ENCODE measurements at regions not wholly inside any gene's neighbourhood (a gene's known extent, or its start where the extent isn't known, plus 50 kb on each side); places are given as distances from the start of the nearest gene placed in this dataset.

DNA sequence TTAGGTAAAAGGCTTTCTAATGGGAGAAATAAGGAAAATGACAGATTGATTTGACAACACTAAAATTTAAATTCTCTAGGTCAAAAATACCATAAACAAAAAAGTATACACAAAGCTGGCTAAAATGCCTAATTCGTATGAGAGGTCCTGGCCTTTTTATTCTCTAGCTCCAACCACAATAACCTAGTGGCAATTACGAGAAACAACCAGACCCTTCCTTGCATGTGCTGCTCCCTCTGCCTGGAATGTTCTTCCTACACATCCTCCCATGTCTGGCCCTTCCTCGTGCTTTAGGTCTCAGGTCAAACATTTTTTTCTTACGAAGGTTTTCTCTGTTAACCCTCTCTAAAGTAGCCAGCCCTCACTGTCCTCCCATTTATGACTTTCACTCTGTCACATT, 176.4 kb upstream of the PLPPR1 start:
- TF ChIP-seq, protein P1, sequence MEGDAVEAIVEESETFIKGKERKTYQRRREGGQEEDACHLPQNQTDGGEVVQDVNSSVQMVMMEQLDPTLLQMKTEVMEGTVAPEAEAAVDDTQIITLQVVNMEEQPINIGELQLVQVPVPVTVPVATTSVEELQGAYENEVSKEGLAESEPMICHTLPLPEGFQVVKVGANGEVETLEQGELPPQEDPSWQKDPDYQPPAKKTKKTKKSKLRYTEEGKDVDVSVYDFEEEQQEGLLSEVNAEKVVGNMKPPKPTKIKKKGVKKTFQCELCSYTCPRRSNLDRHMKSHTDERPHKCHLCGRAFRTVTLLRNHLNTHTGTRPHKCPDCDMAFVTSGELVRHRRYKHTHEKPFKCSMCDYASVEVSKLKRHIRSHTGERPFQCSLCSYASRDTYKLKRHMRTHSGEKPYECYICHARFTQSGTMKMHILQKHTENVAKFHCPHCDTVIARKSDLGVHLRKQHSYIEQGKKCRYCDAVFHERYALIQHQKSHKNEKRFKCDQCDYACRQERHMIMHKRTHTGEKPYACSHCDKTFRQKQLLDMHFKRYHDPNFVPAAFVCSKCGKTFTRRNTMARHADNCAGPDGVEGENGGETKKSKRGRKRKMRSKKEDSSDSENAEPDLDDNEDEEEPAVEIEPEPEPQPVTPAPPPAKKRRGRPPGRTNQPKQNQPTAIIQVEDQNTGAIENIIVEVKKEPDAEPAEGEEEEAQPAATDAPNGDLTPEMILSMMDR (IDR thresholded peaks at IDR 0.05): no peak
- Histone ChIP-seq H3K27me3 (no peaks in the 10 kb centered on the region), H3K4me1 (no peaks in the 10 kb centered on the region), H3K4me3 (no peak overlapping the region), H3K9me3 (no peaks in the 10 kb centered on the region), H3K27ac (no peak overlapping the region), H3K36me3 (no peaks in the 10 kb centered on the region)
- intact Hi-C loops (cut with DNase I; ENCODE audit: low total_unique reads): no loop called here
- no peak for DNase-seq

DNA sequence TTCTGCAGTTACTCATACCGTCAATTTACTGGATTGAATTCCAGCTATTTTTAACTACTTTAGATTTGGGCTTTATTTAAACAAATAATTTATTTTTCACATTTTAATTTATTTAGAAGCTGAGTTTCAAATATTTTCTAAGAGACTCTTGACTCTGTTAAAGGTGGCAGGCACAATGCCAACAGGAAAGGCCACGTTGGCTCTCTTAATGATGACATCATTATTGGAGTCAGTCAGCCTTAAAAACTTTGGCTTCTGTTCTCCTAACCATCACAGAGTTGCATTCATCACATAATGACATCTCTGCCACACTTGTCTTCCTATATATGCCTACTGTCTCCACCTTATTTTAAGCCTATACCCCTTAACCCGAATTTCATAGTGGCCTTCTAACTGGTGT, 172.3 kb upstream of the PLPPR1 start:
- intact Hi-C loops (cut with DNase I; ENCODE audit: low total_unique reads): no loop called here
- H3K4me3 ChIP-seq: no peak overlapping the region
- H3K27ac ChIP-seq: no peak overlapping the region
- no peak for DNase-seq
- H3K4me1 ChIP-seq: no peaks in the 10 kb centered on the region
- H3K36me3 ChIP-seq: no peaks in the 10 kb centered on the region
- peaks cover 0 to 4% (median 0%) of the 10 kb centered on the region in 3 donors for H3K9me3 ChIP-seq
- no peaks in the 10 kb centered on the region for H3K27me3 ChIP-seq
- TF ChIP-seq, protein P1 (IDR thresholded peaks at IDR 0.05): no peak

DNA sequence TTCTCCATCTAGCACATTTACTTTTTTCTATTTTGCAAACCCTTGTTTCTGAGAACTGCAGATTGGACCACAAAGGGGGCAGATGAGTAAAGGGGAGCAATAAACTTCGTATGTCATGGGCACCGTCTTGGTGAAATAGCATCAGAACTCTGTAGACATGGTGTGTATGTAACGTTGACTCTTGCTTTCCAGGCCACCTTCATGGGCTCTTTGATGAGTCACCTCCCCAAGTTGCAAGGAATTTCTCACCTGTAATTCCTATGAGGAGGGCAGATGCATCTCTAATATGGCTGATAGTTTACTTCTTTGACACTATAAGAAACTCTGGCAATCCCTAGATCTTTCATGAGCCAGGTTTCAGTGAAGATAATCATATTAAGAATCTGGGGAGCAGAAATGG, 163.4 kb upstream of the PLPPR1 start:
- Histone ChIP-seq H3K4me1 (no peaks in the 10 kb centered on the region), H3K9me3 (peaks cover 0 to 4% (median 0%) of the 10 kb centered on the region in 3 donors), H3K4me3 (no peak overlapping the region), H3K36me3 (no peaks in the 10 kb centered on the region), H3K27ac (no peak overlapping the region), H3K27me3 (no peaks in the 10 kb centered on the region)
- intact Hi-C loops (cut with DNase I; ENCODE audit: low total_unique reads): no loop called here
- DNase-seq: no peak
- TF ChIP-seq, protein P1 (IDR thresholded peaks at IDR 0.05): no peak

DNA sequence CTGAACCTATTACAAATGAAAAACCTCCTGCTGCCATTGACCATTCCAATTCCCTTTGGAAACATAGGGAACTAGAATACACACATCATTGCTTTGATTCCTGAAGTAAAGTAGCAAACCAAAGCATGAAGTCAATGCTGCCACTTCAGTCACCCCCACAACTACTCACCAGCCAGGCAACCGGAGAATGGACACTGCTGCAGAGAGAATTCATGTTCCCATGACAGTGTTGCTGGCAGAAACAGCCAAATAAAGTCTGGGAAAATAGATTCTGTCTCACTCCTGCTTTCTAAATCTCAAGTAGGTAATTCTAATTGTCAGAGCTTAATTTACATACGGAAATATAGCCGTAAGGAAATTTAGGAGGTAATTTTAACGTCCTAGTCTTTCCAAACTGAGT, 162.9 kb upstream of the PLPPR1 start:
- no peaks in the 10 kb centered on the region for H3K27me3 ChIP-seq
- TF ChIP-seq, protein P1 (IDR thresholded peaks at IDR 0.05): no peak
- H3K4me1 ChIP-seq: no peaks in the 10 kb centered on the region
- H3K36me3 ChIP-seq: no peaks in the 10 kb centered on the region
- H3K27ac ChIP-seq: no peak overlapping the region
- DNase-seq: no peak
- intact Hi-C loops (cut with DNase I; ENCODE audit: low total_unique reads): no loop called here
- H3K9me3 ChIP-seq: peaks cover 0 to under 1% (median 0%) of the 10 kb centered on the region in 3 donors
- no peak overlapping the region for H3K4me3 ChIP-seq

DNA sequence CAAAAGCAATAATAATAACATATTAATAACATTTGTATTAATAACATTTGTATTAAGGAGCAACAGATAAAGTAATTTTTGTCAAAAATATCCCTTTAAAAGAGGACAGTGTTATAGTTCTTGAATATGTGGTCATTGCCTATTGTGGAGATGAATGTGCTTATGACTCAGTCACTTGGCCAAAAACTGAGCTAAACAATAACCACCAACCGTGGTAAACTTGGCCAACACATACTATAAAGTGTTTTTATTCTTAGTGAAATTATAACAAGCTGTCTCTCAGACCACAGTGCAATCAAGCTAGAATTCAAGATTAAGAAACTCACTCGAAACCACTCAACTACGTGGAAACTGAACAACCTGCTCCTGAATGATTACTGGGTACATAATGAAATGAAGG, 159.2 kb upstream of the PLPPR1 start:
- TF ChIP-seq, protein P1 (IDR thresholded peaks at IDR 0.05): no peak
- Histone ChIP-seq H3K27me3 (no peaks in the 10 kb centered on the region), H3K27ac (no peak overlapping the region), H3K4me1 (no peaks in the 10 kb centered on the region), H3K4me3 (no peak overlapping the region), H3K36me3 (no peaks in the 10 kb centered on the region), H3K9me3 (no peaks in the 10 kb centered on the region)
- no peak for DNase-seq
- intact Hi-C loops (cut with DNase I; ENCODE audit: low total_unique reads): no loop called here

DNA sequence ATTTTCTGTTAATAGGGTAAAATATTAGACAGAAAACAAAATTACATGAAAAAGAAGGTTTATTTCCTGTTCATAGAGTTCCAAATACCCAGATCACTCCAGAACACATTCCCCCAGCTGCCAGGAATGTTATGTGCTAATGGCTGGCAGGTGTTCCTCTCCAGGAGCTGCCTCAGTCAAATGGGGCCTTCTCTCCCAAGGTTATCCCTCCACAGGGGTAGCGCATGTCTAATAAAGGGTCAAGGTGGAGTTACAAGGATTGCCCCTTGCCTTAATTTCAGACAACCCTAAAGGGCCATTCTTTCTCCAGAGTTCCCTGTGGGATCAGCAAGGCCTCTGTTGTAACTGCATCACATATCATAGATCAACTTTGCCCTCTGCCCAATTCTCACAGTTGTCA, 148.6 kb upstream of the PLPPR1 start:
- no peak overlapping the region for H3K27ac ChIP-seq
- no peaks in the 10 kb centered on the region for H3K36me3 ChIP-seq
- DNase-seq: no peak
- intact Hi-C loops (cut with DNase I; ENCODE audit: low total_unique reads): no loop called here
- H3K9me3 ChIP-seq: no peaks in the 10 kb centered on the region
- no peaks in the 10 kb centered on the region for H3K27me3 ChIP-seq
- H3K4me1 ChIP-seq: no peaks in the 10 kb centered on the region
- H3K4me3 ChIP-seq: no peak overlapping the region
- TF ChIP-seq, protein P1 (IDR thresholded peaks at IDR 0.05): no peak

All from tibial artery (tissue), 4 donors.